ENCODE measurements at regions not wholly inside any gene's neighbourhood (a gene's known extent, or its start where the extent isn't known, plus 50 kb on each side); places are given as distances from the start of the nearest gene placed in this dataset.

DNA sequence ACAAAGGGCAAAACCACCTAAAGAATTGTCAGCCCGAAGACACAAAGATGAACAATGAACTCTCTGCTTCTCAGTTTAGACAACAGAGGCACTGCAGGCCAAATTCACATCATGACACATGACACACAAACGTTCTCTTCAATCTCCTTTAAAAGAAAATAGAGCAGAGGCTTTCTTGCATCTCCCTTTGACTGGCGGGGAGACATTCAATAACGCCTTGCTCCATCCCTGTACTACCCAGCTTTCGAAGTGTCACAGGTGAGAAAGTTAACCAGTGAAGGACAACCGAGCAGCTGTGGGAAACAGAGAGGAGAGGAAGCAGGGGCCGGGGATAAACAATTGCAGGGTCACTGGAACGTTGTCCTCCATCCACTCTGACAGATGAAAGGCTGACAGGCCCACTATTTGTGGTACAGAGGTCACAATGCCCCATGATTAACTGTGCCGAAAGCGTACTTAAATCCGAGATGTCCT is 130.8 kb downstream of the PHLDA1 start:
- H3K36me3 ChIP-seq: no peaks in the 10 kb centered on the region
- TF ChIP-seq EP300 (IDR thresholded peaks at IDR 0.05) (no peak), POLR2A (IDR thresholded peaks at IDR 0.05) (no peak), CTCF (IDR thresholded peaks at IDR 0.05) (no peak)
- 69 to 75% methylated on average over 11 of the region's 11 CpGs for WGBS, 2 donors

GRCh38 chr12:75900226-75900625 is 131.3 kb downstream of the PHLDA1 start:
- H3K36me3 ChIP-seq: no peaks in the 10 kb centered on the region
- H3K27ac ChIP-seq: peak overlapping the region in 1 of 4 donors; percentile 31
- no peaks in the 10 kb centered on the region for H3K4me1 ChIP-seq
- no peak for DNase-seq (ENCODE audit: low spot score in 2 of 2)
- H3K4me3 ChIP-seq: no peak overlapping the region
- no peaks in the 10 kb centered on the region for H3K27me3 ChIP-seq
- WGBS, 2 donors: 57 to 65% methylated on average over 5 of the region's 5 CpGs
- no peak for TF ChIP-seq CTCF (IDR thresholded peaks at IDR 0.05)
- TF ChIP-seq EP300 (IDR thresholded peaks at IDR 0.05): no peak
- TF ChIP-seq POLR2A (IDR thresholded peaks at IDR 0.05): no peak
- no peaks in the 10 kb centered on the region for H3K9me3 ChIP-seq

More for the DNA sequence above, 130.8 kb downstream of the PHLDA1 start:
- Histone ChIP-seq H3K27me3 (no peaks in the 10 kb centered on the region), H3K27ac (peak overlapping the region in 2 of 4 donors; percentile 20 to 31), H3K4me3 (no peak overlapping the region), H3K9me3 (no peaks in the 10 kb centered on the region), H3K4me1 (no peaks in the 10 kb centered on the region)
- no peak for DNase-seq (ENCODE audit: low spot score in 2 of 2)

GRCh38 chr12:75894965-75895754 is 136.4 kb downstream of the PHLDA1 start:
- Histone ChIP-seq H3K9me3 (no peaks in the 10 kb centered on the region), H3K4me3 (no peak overlapping the region), H3K27ac (no peak overlapping the region), H3K36me3 (no peaks in the 10 kb centered on the region), H3K4me1 (peaks cover 0 to 10% (median 0%) of the 10 kb centered on the region in 4 donors), H3K27me3 (no peaks in the 10 kb centered on the region)
- WGBS, 2 donors: 94 to 95% methylated on average over 4 of the region's 4 CpGs
- TF ChIP-seq EP300 (IDR thresholded peaks at IDR 0.05) (no peak), POLR2A (IDR thresholded peaks at IDR 0.05) (no peak), CTCF (IDR thresholded peaks at IDR 0.05) (no peak)
- DNase-seq (ENCODE audit: low spot score in 2 of 2): no peak

- TF ChIP-seq POLR2A (IDR thresholded peaks at IDR 0.05): no peak
- no peak for TF ChIP-seq CTCF (IDR thresholded peaks at IDR 0.05)
- TF ChIP-seq EP300 (IDR thresholded peaks at IDR 0.05): no peak
- Histone ChIP-seq H3K27ac (no peak overlapping the region), H3K36me3 (no peaks in the 10 kb centered on the region), H3K4me1 (peaks cover 0 to 24% (median 1%) of the 10 kb centered on the region in 4 donors), H3K4me3 (no peak overlapping the region), H3K9me3 (no peaks in the 10 kb centered on the region), H3K27me3 (no peaks in the 10 kb centered on the region)
- no peak for DNase-seq (ENCODE audit: low spot score in 2 of 2)
- 95 to 97% methylated on average over 3 of the region's 3 CpGs for WGBS, 2 donors
These were observed 137.8 kb downstream of the PHLDA1 start for GRCh38 chr12:75893765-75894164.

- H3K4me3 ChIP-seq: no peak overlapping the region
- H3K27ac ChIP-seq: no peak overlapping the region
- WGBS, 2 donors: 83 to 89% methylated on average over 5 of the region's 5 CpGs
- H3K27me3 ChIP-seq: no peaks in the 10 kb centered on the region
- no peak for DNase-seq (ENCODE audit: low spot score in 2 of 2)
- TF ChIP-seq POLR2A (IDR thresholded peaks at IDR 0.05) (no peak), EP300 (IDR thresholded peaks at IDR 0.05) (no peak), CTCF (IDR thresholded peaks at IDR 0.05) (no peak)
- no peaks in the 10 kb centered on the region for H3K9me3 ChIP-seq
- H3K4me1 ChIP-seq: peaks cover 0 to 30% (median 1%) of the 10 kb centered on the region in 4 donors
- H3K36me3 ChIP-seq: no peaks in the 10 kb centered on the region
These were observed 138.7 kb downstream of the PHLDA1 start for GRCh38 chr12:75892731-75893408.
